NCI-H2081 treated with DMSO at 0.1 percent for 48 hours (cell line): ENCODE measurements at regions not wholly inside any gene's neighbourhood (a gene's known extent, or its start where the extent isn't known, plus 50 kb on each side); places are given as distances from the start of the nearest gene placed in this dataset.

Experiments used
- DNase-seq: peaks from one replicate; lab custom pipeline; 2025; lab: John Stamatoyannopoulos, UW

DNA sequence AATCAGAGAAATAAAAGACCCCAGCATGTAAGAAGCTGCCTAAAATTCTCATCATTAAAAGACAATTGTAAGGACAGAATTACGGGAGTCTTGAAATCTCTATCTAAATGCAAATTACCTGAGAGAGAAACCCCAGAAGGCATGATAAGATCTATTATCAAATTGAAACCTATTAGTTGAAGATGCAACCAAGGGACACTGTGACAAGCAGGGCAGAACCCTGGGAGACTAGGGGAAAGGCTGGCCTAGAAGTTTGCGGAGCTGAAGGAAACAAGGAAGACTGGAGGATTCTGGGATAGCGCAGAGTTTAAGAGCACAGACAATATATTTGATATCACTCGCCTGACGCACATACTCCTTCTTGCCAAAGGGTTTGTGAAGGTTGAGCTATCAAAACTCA lies 319.5 kb upstream of the CHAC2 start:
- DNase-seq = no peak

DNA sequence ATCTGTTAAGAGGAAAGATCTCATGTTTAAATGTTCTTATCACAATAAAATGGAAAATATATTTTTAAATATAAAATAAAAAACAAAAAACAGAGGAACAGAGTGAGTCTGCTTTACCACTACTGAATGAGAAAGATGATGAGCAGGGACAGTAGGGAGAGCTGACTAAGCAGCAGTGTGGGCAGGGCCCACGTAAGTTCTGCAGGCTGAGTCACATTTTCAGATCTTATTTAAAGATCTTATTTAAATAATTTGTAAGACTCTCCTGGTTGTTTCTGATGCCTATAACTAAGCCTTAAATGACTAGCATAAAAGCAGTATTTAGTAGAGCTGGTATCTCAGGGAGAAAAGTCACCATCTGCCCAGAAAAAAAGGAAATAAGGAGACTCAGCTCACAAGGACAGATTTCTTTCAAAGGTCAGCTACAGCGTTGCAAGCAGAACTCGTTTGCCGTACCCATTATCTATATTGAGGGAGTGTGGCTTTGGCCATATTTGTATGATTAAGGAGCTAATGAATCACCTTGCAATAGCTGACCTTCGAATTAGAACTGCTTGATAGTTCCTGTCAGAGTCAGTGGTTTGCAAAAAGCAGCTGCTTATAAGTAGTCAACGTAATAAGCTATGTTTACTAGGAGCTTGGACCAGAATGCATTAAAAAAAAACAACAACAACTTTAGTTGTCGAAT lies 322.1 kb upstream of the CHAC2 start:
- DNase-seq = no peak

DNA sequence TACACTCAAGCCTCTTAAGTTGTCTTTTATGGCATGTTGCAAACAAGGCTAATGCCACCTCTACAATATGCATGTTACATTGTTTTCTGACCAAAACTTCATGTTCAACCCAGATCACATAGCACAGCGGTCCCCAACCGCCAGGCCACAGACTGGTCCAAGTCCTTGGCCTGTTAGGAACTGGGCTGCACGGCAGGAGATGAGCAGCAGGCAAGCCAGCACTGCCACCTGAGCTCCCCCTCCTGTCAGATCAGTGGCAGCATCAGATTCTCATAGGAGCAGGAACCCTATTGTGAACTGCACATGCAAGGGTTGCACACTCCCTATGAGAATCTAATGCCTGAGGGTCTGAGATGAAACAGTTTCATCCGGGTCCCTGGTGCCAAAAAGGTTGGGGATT lies 324.8 kb upstream of the CHAC2 start:
- no peak for DNase-seq

DNA sequence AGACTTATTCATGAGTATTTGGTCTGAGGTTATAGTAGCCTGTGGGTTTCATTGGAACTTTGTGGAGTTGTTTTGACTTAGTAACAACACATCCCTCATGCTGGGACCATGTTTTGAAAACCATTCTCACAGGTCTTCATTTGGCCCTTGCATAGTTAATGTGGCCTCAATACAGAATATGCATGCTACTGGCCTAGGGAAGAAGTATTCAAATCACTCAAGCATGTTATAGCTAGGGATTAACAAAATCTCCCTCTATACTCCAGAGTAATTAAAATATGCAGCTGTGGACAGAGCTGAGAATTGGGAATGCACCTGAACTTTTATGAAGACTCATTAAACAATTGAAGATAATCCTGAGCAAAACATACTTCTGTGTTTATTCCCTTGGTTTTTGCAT lies 325.5 kb upstream of the CHAC2 start:
- DNase-seq = no peak

DNA sequence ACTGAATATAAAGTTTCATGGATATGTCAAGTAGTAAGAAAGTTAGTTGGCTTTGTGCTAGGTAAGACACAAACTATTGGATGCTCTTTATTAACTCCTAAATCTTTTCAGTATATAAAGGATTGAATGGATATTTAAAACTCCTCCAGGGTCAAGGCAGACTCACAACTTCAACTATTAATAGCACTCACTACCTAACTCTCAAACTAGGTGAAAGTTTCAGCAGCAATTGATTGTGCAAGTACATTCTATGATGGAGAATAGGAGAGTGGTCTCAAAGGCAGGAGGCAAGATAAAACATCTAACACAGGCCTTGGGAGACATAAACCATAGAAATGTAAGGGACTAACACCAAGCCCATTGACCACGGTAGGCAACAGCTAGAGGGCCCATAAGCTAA lies 328.9 kb upstream of the CHAC2 start:
- DNase-seq = no peak

DNA sequence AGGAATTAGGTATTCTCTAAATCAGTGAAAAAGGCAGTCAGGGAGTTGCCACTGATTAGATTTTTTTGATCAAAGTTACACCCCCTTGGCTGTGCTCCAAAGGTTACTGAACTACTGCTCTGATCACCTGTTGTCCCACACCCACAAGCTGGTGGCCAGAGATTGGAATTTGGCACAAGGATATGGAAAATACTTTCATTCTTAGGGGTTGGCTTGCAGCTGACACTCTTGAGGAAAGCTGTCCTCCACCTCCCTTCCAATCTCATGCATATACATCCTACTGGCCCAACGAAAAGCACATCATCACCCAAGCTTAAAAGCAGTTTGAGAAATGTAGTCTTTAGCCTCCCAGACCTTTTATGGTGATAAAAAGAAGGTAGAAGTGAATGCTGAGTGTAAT lies 329.5 kb upstream of the CHAC2 start:
- DNase-seq = no peak

DNA sequence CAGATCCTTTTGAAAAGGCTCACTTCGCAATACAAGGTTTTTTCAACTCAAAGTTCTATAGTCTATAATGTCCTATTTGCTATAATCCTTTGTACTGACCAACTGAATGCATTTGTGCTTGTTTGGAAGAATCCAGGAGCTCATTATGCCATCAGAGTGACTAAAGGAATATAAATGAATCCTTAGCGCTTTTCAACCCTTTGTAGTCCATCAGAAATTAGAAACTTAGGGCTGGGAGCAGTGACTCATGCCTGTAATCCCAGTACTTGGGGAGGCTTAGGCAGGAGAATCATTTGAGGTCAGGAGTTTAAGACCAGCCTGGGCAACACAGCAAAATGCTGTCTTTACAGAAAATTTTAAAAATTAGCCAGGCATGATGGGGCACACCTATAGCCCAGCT lies 330.2 kb upstream of the CHAC2 start:
- DNase-seq = no peak

DNA sequence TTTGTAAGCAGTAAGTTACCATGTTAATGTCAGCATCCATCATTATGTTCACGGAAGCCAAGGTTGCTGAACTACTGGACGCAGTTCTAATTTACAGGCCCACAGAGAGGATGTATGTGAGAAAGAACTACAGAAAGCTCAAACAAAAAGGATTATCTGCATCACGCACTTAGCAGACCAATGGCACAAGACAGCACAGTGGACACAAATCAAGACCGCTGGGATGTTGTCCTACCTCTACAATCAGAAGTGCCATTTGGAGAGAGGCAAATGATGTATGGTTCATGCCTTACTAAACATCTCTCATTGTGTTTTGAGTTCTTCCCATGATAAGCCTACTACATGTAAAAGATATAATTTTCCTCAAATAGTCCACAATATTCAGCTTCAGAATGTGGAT lies 330.7 kb upstream of the CHAC2 start:
- no peak for DNase-seq

DNA sequence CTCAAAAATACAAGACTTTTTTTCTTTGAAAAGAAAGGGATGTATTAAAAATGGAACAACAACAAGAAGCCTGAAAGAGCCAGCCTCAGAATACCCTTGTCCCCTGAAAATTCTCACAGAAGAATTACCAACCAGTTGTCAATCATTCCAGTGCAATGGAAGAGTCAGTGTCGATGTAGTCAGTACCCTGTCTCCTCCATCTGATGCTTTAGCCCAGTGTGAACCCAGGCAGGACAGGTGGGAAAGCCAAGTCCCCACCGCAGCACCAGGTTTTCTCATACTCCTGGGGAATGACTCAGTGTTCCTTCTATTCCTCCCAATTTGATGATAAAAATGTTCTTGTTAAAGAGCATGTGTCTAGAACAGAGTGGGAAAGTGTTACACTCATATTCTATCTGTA lies 332.0 kb upstream of the CHAC2 start:
- DNase-seq = no peak

DNA sequence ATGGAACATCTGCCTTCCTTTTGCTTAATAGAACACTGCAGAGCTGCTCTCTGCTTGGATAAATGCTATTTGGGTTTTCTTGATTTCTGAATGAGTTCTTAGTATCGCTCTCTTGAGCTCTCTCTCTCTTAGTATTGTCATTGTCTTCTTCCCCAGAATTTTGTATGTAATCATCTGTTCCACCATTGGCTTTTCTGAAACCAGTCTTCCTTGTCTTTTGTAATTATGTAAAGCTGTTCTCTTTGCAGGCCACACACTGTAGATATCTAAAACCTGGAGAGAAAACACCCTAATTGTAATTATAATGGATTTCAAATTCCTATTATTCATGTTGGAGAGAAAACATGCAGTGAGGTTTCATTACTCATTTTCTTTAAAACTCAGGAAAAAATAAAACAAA lies 333.1 kb upstream of the CHAC2 start:
- no peak for DNase-seq

DNA sequence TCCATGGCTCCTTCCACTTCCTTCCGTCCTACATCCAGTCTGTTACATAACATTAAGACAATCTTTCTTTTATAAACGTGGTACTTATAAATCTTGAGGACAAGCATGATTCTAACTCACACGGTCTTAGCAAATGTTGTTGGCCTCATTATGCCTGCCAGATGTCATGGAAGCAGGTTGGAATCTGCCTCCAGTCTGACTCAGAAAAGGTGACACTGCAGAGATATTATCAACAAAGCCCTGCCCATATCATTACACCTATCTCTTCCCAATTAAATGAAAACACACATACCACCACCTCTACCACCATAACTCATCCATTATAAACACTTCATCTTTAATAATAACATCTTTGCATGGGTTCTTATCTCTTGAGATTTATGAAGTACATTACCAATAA lies 334.7 kb upstream of the CHAC2 start:
- DNase-seq = no peak

DNA sequence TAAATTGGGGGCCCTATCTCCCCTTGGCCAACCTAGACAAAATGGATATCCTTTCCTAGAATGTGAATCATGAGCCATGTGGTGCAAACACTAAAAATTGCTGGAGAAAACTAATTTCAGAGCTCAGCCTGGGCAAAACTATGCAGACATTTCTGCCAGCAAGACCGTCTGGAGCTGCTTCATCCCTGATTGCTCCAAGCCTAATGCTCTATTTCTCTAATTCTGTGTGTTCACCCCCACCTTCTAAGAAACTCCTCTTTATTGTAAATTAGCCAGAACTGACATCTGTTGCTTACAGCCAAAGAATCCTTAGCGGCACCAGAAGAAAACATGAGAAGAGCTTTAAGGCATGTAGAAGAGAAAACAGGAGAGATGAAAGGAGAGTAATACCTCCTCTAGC lies 337.7 kb upstream of the CHAC2 start:
- no peak for DNase-seq

DNA sequence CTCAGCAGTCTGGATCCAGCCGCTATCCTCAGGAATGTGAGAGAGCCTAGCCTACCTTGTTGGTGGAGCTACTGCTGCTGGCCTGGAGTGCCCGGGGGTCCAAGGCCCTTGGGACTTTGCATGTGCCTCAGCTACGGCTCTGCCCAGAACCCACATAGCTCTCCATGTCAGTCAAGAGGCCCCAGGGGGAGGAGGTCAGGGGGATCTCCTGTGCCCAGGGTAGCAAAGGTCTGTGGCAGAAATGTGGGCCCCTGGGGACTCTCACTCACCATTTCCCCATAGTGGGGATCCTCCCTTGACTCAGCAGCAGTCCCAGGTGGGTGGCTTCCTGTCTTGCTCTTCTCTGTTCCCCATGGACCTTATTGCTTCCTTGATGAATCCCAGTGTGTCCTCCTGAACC lies 342.7 kb upstream of the CHAC2 start:
- DNase-seq = no peak

DNA sequence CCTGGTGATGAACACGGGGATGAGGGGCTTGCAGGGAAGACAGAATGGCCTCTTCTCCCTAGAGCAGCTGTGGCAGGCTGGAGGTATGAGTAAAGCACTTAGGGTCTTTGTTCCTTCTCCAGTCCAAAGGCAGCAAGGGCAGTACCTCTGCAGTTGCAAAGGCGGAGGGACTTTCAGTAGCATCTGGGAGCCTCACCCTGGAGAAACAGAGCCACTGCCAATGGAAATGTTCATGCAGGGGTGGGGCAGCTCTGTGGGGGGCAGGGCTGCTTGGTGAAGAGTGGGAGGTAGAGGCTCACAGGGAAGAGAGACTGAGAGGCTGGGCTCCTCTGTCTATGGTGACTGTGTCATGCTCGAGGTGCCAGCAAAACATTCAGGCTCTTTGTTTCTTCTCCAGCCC lies 344.1 kb upstream of the CHAC2 start:
- no peak for DNase-seq

DNA sequence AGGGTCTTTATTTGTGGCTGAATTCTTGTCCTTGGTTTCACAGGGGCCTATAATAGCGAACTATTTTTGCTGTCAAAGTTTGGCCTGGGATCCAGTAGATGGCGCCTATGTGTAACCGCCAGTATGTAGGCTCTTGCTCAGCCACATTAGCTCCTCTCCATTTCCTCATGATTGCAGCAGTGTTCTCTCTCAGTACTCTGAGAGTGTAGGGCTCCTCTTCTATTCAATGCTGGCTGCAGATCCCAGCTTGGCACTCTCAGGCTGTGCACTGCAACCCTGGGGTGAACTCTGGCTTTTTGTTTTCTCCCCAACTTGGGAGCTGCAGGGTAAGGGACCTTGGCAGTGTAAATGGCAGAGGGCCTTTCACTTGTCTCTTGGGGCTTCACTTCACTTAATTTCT lies 344.6 kb upstream of the CHAC2 start:
- no peak for DNase-seq

DNA sequence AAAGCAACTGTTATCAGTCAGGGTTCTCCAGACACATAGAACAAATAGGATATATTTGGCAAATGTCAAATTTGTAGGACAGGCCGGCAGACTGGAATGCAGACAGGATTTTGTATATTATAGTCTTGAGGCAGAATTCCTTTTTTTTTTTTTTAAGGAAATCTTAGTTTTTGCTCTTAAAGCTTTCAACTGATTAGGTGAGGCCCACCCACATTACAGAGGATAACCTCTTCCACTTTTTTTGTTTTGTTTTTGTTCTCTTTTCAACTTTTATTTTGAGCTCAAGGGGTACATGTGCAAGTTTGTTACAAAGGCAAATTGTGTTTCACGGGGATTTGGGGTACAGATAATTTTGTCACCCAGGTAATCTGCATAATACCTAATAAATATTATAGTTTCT lies 350.2 kb upstream of the CHAC2 start:
- no peak for DNase-seq

DNA sequence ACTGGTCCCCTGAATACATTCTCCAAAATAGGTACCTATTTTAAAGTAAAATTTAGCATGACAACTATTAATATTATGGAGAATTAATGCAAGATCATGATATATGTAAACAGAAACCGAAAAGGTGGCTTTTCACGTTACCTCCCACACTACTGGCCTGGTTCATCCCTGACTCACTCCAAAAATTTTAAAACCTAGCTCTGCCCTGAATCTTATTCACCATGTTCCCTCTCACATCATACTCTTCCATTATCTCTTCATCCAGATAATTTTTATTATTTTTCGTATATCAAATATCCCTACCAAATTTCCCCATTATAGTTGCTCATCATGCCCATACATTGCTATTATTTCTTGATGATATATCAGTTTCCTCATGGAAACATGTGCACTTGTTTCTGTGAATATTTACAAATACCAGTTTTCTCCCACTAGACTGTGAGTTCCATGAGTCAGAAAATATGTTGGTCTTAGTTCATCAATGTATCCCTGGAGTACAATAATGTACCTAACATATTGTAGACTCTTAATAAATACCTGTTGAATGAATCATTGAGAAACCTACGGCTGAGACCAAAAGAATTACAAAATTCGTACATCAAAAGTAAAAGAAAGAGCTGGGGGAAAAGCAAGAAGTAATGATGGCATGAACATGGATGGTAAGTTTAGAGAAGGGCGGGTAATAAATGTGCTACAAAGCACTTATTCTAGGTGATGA lies 360.1 kb upstream of the CHAC2 start:
- DNase-seq = no peak

DNA sequence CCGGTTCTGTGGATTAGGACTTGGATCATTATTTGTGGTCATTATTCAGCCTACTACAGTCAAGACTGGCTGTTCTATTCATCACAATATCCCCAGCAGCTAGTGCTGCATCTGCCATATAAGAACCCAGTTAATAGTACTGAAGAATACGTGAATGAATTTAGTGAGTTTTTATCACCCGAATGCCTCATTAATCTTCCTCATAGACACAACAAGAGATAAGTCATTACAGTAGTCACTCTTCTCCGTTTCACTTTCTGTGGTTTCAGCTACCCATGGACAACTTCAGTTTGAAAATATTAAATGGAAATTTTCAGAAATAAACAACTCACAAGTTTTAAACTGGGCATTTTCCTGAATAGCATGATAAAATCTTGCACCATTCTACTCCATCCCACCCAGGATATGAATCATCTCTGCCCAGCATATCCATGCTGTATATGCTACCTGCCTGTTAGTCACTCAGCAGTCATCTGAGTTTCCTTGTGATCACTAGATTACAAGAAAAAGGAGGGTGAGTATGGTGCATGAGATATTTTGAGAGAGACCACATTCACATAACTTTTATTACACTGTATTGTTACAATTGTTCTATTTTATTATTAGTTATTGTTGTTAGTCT lies 363.7 kb upstream of the CHAC2 start:
- no peak for DNase-seq

DNA sequence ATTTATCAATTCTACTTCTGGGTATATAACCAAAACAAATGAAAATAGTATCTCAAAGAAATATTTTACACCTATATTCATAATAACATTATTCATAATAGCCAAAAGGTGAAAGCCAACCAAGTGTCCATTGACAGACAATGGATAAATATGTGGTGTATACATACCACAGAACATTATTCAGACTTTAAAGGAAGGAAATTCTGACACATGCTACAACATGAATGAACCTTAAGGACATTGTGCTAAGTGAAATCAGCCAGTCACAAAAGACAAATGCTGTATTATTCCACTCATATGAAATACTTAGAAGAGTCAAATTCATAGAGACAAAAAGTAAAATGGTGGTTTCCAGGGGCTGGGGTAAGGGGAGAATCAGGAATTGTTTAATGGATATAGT lies 370.5 kb upstream of the CHAC2 start:
- DNase-seq = no peak

DNA sequence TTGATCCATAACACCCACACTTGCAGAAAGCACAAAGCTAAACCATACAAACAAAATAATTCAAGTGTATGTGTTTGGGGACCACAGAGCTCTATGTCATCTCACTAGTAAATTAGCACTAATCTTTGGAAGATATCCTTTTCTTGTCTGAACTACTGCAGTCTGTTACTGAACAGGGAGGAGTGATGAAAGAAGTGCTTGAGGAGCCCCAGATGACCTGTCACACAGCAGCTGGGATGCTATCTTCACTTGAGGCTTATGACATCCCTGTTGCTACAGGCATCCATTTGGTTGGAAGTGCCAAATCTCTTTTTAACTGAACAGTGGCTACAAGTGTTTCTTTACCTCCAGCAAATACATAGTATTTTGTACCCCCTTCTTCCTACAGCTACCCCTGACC lies 386.3 kb upstream of the CHAC2 start:
- DNase-seq = no peak

DNA sequence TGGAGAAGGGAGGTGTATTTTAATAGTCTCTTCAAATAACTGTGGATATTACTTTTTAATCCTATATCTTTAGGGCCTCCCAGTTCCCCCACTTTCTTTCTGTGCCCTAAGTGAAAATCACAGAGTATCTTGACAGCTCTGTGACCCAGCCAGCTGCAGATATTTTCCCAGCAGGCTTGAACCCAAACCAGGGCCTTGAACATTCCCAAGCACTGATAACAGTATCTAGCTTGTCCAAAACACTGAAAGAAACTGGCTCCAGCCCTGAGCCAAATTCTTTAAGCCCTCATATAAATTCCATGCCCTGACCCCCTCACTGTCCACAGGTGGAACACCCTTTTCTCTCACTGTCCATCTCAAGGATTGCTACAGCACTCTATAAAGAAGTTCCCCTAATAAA lies 388.1 kb upstream of the CHAC2 start:
- DNase-seq = no peak

DNA sequence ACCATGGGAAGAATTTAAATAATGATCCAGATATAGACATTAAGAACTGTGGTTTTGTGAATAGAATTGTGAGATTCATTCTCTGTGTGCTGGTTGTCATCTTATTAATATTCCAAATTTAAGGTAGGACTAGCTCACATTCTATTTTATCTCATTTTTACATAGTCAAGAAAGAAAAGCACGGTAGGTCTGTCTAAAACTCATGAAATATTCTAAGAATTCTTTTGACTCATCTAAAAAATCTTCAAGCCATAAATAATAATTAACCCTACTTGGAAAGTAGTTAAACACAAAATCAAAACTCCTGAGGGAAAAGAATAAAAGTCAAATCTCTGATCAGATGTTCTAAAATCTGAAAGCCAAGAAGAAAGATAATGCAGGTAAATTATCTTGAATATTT lies 388.8 kb upstream of the CHAC2 start:
- no peak for DNase-seq

DNA sequence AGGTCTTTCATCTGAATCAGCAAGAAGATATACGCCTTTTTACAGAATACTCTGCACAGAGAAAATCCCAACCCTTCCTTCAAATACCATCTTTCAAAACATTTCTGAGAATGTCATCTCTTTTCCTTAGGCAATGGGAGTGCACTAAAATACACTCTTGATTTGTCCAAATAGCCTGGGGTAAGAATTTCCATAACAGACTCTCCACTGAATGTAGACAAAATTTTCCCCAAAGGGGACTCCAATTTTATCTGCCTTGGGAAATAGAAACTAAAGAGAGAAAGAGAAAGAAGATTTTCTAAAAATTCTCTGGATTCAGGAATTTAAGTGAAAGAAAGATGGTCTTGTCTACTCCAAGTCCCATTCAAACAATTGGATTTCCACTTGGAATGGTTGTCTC lies 394.5 kb upstream of the CHAC2 start:
- DNase-seq = no peak

DNA sequence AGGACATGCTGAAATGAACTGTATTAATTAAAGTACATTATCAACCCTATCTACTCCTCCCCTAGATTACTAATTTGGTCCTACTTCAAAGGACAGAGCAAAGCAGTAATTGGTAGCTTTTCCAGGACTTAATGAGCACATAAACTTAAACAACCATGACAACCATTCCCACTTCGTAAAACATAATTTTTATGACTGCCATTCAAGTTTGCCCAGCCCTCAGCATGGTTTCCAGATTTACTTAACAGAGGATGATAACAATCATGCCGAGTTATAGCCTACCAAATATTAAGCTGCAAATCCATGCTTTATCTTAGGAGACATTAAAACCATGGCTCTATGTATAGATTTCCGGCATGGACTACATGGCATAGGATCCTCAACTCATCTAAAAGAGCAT lies 401.1 kb upstream of the CHAC2 start:
- peak; percentile 41 for DNase-seq
